Kidney epithelial cell (primary cell): ENCODE measurements at regions not wholly inside any gene's neighbourhood (a gene's known extent, or its start where the extent isn't known, plus 50 kb on each side); places are given as distances from the start of the nearest gene placed in this dataset.
"Not testable (repeated sequence)": the region's sequence is repeated elsewhere in the genome, so short reads cannot be mapped to it uniquely, and the experiment has no call there.

ENCODE experiments used
- DNase-seq: peaks from one replicate; pipeline ENCODE4 v3.0.0-alpha.2; 2010; ENCODE audit warnings: low read depth
- H3K27me3 ChIP-seq: 2 replicates; pipeline ENCODE4 v1.6.0; 2011; ENCODE audit warnings: low read length; ENCODE audit not compliant: control insufficient read depth, insufficient read depth
- H3K36me3 ChIP-seq: 2 replicates; pipeline ENCODE4 v1.5.1; 2011; ENCODE audit warnings: low read length; ENCODE audit not compliant: control insufficient read depth, insufficient read depth
- H3K4me3 ChIP-seq: 2 replicates; pipeline ENCODE4 v1.5.1; 2011; ENCODE audit warnings: low read depth, mild to moderate bottlenecking, control low read depth, low read length
- CTCF ChIP-seq: IDR thresholded peaks from 2 replicates; pipeline ENCODE4 v1.5.1; 2011; ENCODE audit warnings: mild to moderate bottlenecking, moderate library complexity, low read length, control low read depth, inconsistent platforms; ENCODE audit not compliant: insufficient read depth, poor library complexity, severe bottlenecking

- TF ChIP-seq CTCF, result no peak
- no peak overlapping the region for H3K4me3 ChIP-seq
- H3K27me3 ChIP-seq, result no peaks in the 10 kb centered on the region
- no peak for DNase-seq
- no peaks in the 10 kb centered on the region for H3K36me3 ChIP-seq
Measured at GRCh38 chr9:81827616-81828296, 100.5 kb upstream of the SPATA31D4 start.

GRCh38 chr9:81829195-81829882, 98.9 kb upstream of the SPATA31D4 start:
- no peak for TF ChIP-seq CTCF
- DNase-seq, result no peak
- Histone ChIP-seq H3K27me3 (no peaks in the 10 kb centered on the region), H3K36me3 (no peaks in the 10 kb centered on the region), H3K4me3 (no peak overlapping the region)

GRCh38 chr9:81830431-81830830, 97.8 kb upstream of the SPATA31D4 start:
- not testable (repeated sequence) for H3K36me3 ChIP-seq, H3K27me3 ChIP-seq, DNase-seq, H3K4me3 ChIP-seq

- Histone ChIP-seq H3K4me3 (no peak overlapping the region), H3K27me3 (no peaks in the 10 kb centered on the region), H3K36me3 (no peaks in the 10 kb centered on the region)
- no peak for DNase-seq
- no peak for TF ChIP-seq CTCF
Measured at GRCh38 chr9:81832571-81833285, 95.5 kb upstream of the SPATA31D4 start.

- DNase-seq, result no peak
- Histone ChIP-seq H3K27me3 (no peaks in the 10 kb centered on the region), H3K4me3 (no peak overlapping the region), H3K36me3 (no peaks in the 10 kb centered on the region)
- TF ChIP-seq CTCF, result no peak
Measured at GRCh38 chr9:81833563-81834345, 94.5 kb upstream of the SPATA31D4 start.

GRCh38 chr9:81841333-81841732, 86.9 kb upstream of the SPATA31D4 start:
- DNase-seq, result no peak
- H3K36me3 ChIP-seq, result no peaks in the 10 kb centered on the region
- no peak for TF ChIP-seq CTCF
- H3K27me3 ChIP-seq, result no peaks in the 10 kb centered on the region
- no peak overlapping the region for H3K4me3 ChIP-seq
